SU-DHL-6 (cell line): ENCODE measurements at regions not wholly inside any gene's neighbourhood (a gene's known extent, or its start where the extent isn't known, plus 50 kb on each side); places are given as distances from the start of the nearest gene placed in this dataset.

ENCODE experiments used
- H2AFZ ChIP-seq: fragments of 200-600 bp; sonication (generic); 2 replicates; pipeline ENCODE4 v1.6.1; 2014; ENCODE audit warnings: low read depth, mild to moderate bottlenecking, moderate library complexity, mixed read lengths, antibody characterized with exemption, low read length; ENCODE audit not compliant: severe bottlenecking
- H3F3A ChIP-seq: fragments of 200-600 bp; shearing (Covaris generic); 2 replicates; pipeline ENCODE4 v1.6.0; 2016; ENCODE audit warnings: antibody characterized with exemption, mild to moderate bottlenecking; ENCODE audit not compliant: insufficient read depth
- H3K27ac ChIP-seq: fragments of 200-600 bp; sonication (generic); 2 replicates; pipeline ENCODE4 v1.5.1; 2016; ENCODE audit warnings: low read depth, mild to moderate bottlenecking, low read length, moderate library complexity, mixed read lengths
- H3K27me3 ChIP-seq: fragments of 200-600 bp; sonication (generic), shearing (Covaris generic); 2 replicates; pipeline ENCODE4 v1.6.0; 2014; ENCODE audit warnings: mild to moderate bottlenecking, low read length
- H3K36me3 ChIP-seq: fragments of 200-600 bp; sonication (generic); 2 replicates; pipeline ENCODE4 v1.6.1; 2014; ENCODE audit warnings: mild to moderate bottlenecking, low read length, mixed read lengths
- H3K4me2 ChIP-seq: fragments of 300-600, 200-600 bp; shearing (Covaris generic), sonication (generic); 2 replicates; pipeline ENCODE4 v1.6.0; 2014; ENCODE audit warnings: low read length, low read depth, mild to moderate bottlenecking; ENCODE audit not compliant: poor library complexity, severe bottlenecking
- H3K4me3 ChIP-seq: fragments of 200-600 bp; sonication (generic); 2 replicates; pipeline ENCODE4 v1.5.1; 2014; ENCODE audit warnings: antibody characterized with exemption, low read length, mild to moderate bottlenecking, mixed read lengths; ENCODE audit not compliant: insufficient read depth, poor library complexity, severe bottlenecking
- H3K79me2 ChIP-seq: fragments of 200-600 bp; sonication (generic); 2 replicates; pipeline ENCODE4 v1.6.1; 2014; ENCODE audit warnings: mild to moderate bottlenecking, low read length, moderate library complexity; ENCODE audit not compliant: insufficient read depth
- H3K9ac ChIP-seq: fragments of 200-600 bp; sonication (generic); 2 replicates; pipeline ENCODE4 v1.7.0; 2014; ENCODE audit warnings: mild to moderate bottlenecking, low read length
- H3K9me2 ChIP-seq: fragments of 200-600 bp; sonication (generic); replicated peaks from 2 replicates; pipeline ENCODE4 v1.6.1; 2014; ENCODE audit warnings: low read length; ENCODE audit not compliant: insufficient read depth
- H3K9me3 ChIP-seq: fragments of 200-600 bp; sonication (generic); 2 replicates; pipeline ENCODE4 v1.6.1; 2014; ENCODE audit warnings: low read length, mixed read lengths; ENCODE audit not compliant: insufficient read depth
- H4K20me1 ChIP-seq: fragments of 200-600 bp; sonication (generic); 2 replicates; pipeline ENCODE4 v1.6.1; 2014; ENCODE audit warnings: low read depth, mild to moderate bottlenecking, antibody characterized with exemption, low read length, moderate library complexity, mixed read lengths
- CTCF ChIP-seq: fragments of 200-600 bp; sonication (generic); IDR thresholded peaks from one replicate; pipeline ENCODE4 v1.5.1; 2017; ENCODE audit warnings: antibody characterized with exemption, mild to moderate bottlenecking, low read length, moderate library complexity; ENCODE audit not compliant: insufficient read depth, poor library complexity, severe bottlenecking
- EZH2phosphoT487 ChIP-seq: fragments of 200-600 bp; sonication (generic), shearing (Covaris generic); conservative IDR thresholded peaks from 2 replicates; pipeline ENCODE4 v1.6.1; 2018; ENCODE audit warnings: mild to moderate bottlenecking, antibody characterized with exemption, low read length, moderate library complexity, mixed read lengths

GRCh38 chr3:187918081-187918644 lies 172.9 kb upstream of the BCL6 start:
- H3K27ac ChIP-seq: peak overlapping the region; percentile 93
- H2AFZ ChIP-seq: no peak overlapping the region
- peak overlapping the region; percentile 2 for H3K4me3 ChIP-seq
- TF ChIP-seq CTCF: no peak
- TF ChIP-seq EZH2phosphoT487: no peak
- no peaks in the 10 kb centered on the region for H3K27me3 ChIP-seq
- no peaks in the 10 kb centered on the region for H3K36me3 ChIP-seq
- no peaks in the 10 kb centered on the region for H3K9me3 ChIP-seq
- H3F3A ChIP-seq: peaks cover 71% of the 10 kb centered on the region
- H3K79me2 ChIP-seq: no peaks in the 10 kb centered on the region
- no peaks in the 10 kb centered on the region for H3K9me2 ChIP-seq
- H3K9ac ChIP-seq: peak overlapping the region; percentile 60
- no peaks in the 10 kb centered on the region for H4K20me1 ChIP-seq
- peak overlapping the region; percentile 62 for H3K4me2 ChIP-seq

GRCh38 chr3:187919048-187919447 lies 173.8 kb upstream of the BCL6 start:
- Histone ChIP-seq H3K36me3 (no peaks in the 10 kb centered on the region), H3K9ac (peak overlapping the region; percentile 60), H2AFZ (no peak overlapping the region), H3K79me2 (no peaks in the 10 kb centered on the region), H3K4me3 (no peak overlapping the region), H3F3A (peaks cover 69% of the 10 kb centered on the region), H3K27me3 (no peaks in the 10 kb centered on the region), H3K4me2 (peak overlapping the region; percentile 62), H3K9me3 (no peaks in the 10 kb centered on the region), H4K20me1 (no peaks in the 10 kb centered on the region), H3K9me2 (no peaks in the 10 kb centered on the region), H3K27ac (peak overlapping the region; percentile 93)
- TF ChIP-seq EZH2phosphoT487 (no peak), CTCF (no peak)

- Histone ChIP-seq H3K27me3 (no peaks in the 10 kb centered on the region), H3K9me3 (peaks cover 4% of the 10 kb centered on the region; the same call in 1 of the 2 replicates), H3K79me2 (no peaks in the 10 kb centered on the region), H3K4me2 (peak overlapping the region; percentile 62), H3K27ac (peak overlapping the region; percentile 93), H3K9ac (peak overlapping the region; percentile 60), H3F3A (peaks cover 70% of the 10 kb centered on the region), H3K36me3 (peaks cover 4% of the 10 kb centered on the region; the same call in 1 of the 2 replicates), H3K4me3 (no peak overlapping the region), H4K20me1 (no peaks in the 10 kb centered on the region), H3K9me2 (no peaks in the 10 kb centered on the region), H2AFZ (peak overlapping the region; percentile 20)
- TF ChIP-seq CTCF: no peak
- no peak for TF ChIP-seq EZH2phosphoT487
Measured at GRCh38 chr3:187919544-187919943, 174.3 kb upstream of the BCL6 start.
